Esophagus muscularis mucosa (tissue), 4 donors: ENCODE measurements at regions not wholly inside any gene's neighbourhood (a gene's known extent, or its start where the extent isn't known, plus 50 kb on each side); places are given as distances from the start of the nearest gene placed in this dataset.

Experiments
- EP300 ChIP-seq: sonication (generic); formaldehyde crosslinking; IDR thresholded peaks from one replicate; pipeline ENCODE4 v1.6.1; 2017; ENCODE audit warnings: antibody characterized with exemption
- POLR2A ChIP-seq: fragments of 450-650 bp; IDR thresholded peaks from one replicate; pipeline ENCODE4 v1.6.1; 2017; ENCODE audit warnings: antibody characterized with exemption, moderate library complexity, mild to moderate bottlenecking, low read depth
- TF ChIP-seq, protein P1 (sequence below), 3 experiments: fragments of 200-600 bp in 2 of 3; fragments of 450-650 bp in 1 of 3; sonication (generic) in 2 of 3; IDR thresholded peaks; one replicate each; pipeline ENCODE4 v1.5.1; 2017 to 2019; ENCODE audit warnings: antibody characterized with exemption in 3 of 3, mild to moderate bottlenecking in 2 of 3, moderate library complexity in 1 of 3

- TF ChIP-seq, protein P1, sequence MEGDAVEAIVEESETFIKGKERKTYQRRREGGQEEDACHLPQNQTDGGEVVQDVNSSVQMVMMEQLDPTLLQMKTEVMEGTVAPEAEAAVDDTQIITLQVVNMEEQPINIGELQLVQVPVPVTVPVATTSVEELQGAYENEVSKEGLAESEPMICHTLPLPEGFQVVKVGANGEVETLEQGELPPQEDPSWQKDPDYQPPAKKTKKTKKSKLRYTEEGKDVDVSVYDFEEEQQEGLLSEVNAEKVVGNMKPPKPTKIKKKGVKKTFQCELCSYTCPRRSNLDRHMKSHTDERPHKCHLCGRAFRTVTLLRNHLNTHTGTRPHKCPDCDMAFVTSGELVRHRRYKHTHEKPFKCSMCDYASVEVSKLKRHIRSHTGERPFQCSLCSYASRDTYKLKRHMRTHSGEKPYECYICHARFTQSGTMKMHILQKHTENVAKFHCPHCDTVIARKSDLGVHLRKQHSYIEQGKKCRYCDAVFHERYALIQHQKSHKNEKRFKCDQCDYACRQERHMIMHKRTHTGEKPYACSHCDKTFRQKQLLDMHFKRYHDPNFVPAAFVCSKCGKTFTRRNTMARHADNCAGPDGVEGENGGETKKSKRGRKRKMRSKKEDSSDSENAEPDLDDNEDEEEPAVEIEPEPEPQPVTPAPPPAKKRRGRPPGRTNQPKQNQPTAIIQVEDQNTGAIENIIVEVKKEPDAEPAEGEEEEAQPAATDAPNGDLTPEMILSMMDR (IDR thresholded peaks at IDR 0.05), result no peak
- TF ChIP-seq EP300 (no peak), POLR2A (no peak)
Measured at GRCh38 chr4:162565730-162566129, 401.9 kb upstream of the FSTL5 start.
